Endodermal cell (in vitro differentiated cells): ENCODE measurements at regions not wholly inside any gene's neighbourhood (a gene's known extent, or its start where the extent isn't known, plus 50 kb on each side); places are given as distances from the start of the nearest gene placed in this dataset.

Experiments
- DNase-seq: peaks from one replicate; pipeline ENCODE4 v3.0.0-alpha.2; 2017
- H3K27ac ChIP-seq: 2 replicates; pipeline ENCODE4 v1.5.1; 2013; ENCODE audit warnings: mild to moderate bottlenecking, low read depth, low read length, moderate library complexity
- H3K27me3 ChIP-seq: 2 replicates; pipeline ENCODE4 v1.6.1; 2013; ENCODE audit warnings: mild to moderate bottlenecking, low read length, moderate library complexity; ENCODE audit not compliant: insufficient read depth, control insufficient read depth, poor library complexity, severe bottlenecking
- H3K36me3 ChIP-seq: 2 replicates; pipeline ENCODE4 v1.7.0; 2013; ENCODE audit warnings: mild to moderate bottlenecking, low read length, moderate library complexity; ENCODE audit not compliant: control insufficient read depth, insufficient read depth
- H3K4me1 ChIP-seq: one replicate; pipeline ENCODE4 v1.7.0; 2013; ENCODE audit warnings: low read length; ENCODE audit not compliant: control insufficient read depth, insufficient read depth
- H3K4me3 ChIP-seq: 2 replicates; pipeline ENCODE4 v1.5.1; 2013; ENCODE audit warnings: mild to moderate bottlenecking, low read length, moderate library complexity
- H3K9ac ChIP-seq: 2 replicates; pipeline ENCODE4 v1.6.1; 2013; ENCODE audit warnings: mild to moderate bottlenecking, low read length, moderate library complexity; ENCODE audit not compliant: poor library complexity, severe bottlenecking; ENCODE audit errors: extremely low read depth
- H3K9me3 ChIP-seq: 2 replicates; pipeline ENCODE4 v1.6.1; 2013; ENCODE audit warnings: mild to moderate bottlenecking, low read length, moderate library complexity; ENCODE audit not compliant: control insufficient read depth
- H3K27ac Mint-ChIP-seq: 2 replicates; pipeline ENCODE4 v1.8.0; 2020; ENCODE audit warnings: mixed read lengths
- H3K27me3 Mint-ChIP-seq: 2 replicates; pipeline ENCODE4 v1.8.0; 2021; ENCODE audit warnings: mild to moderate bottlenecking, mixed read lengths; ENCODE audit not compliant: insufficient read depth
- H3K36me3 Mint-ChIP-seq: 2 replicates; pipeline ENCODE4 v1.8.0; 2020; ENCODE audit warnings: low read depth, mixed read lengths
- H3K4me1 Mint-ChIP-seq: 2 replicates; pipeline ENCODE4 v1.8.0; 2020; ENCODE audit warnings: mixed read lengths
- H3K4me3 Mint-ChIP-seq: 2 replicates; pipeline ENCODE4 v1.8.0; 2020; ENCODE audit warnings: mild to moderate bottlenecking, moderate library complexity, mixed read lengths
- H3K9me3 Mint-ChIP-seq: 2 replicates; pipeline ENCODE4 v1.8.0; 2020; ENCODE audit warnings: mild to moderate bottlenecking, mixed read lengths
- CTCF ChIP-seq: fragments of 200-600 bp; sonication (generic); conservative IDR thresholded peaks from 2 replicates; pipeline ENCODE4 v1.5.0; 2021; ENCODE audit warnings: antibody characterized with exemption, mild to moderate bottlenecking
- WGBS, 2 experiments: methylation state at CpG; one replicate each; pipeline versions ENCODE4 v1.1.5 to v1.1.7; 2013; ENCODE audit warnings: missing lambda C conversion rate in 2 of 2, mixed read lengths in 1 of 2; ENCODE audit not compliant: insufficient coverage in 1 of 2, insufficient read length in 1 of 2; 5-methylcytosine and 5-hydroxymethylcytosine counted together

- TF ChIP-seq CTCF, result no peak
- H3K27me3 ChIP-seq, result no peaks in the 10 kb centered on the region
- peaks cover 2% of the 10 kb centered on the region for H3K36me3 Mint-ChIP-seq
- H3K27ac ChIP-seq, result no peak overlapping the region
- no peaks in the 10 kb centered on the region for H3K36me3 ChIP-seq
- H3K4me1 Mint-ChIP-seq, result peaks cover 24% of the 10 kb centered on the region
- H3K27me3 Mint-ChIP-seq, result no peaks in the 10 kb centered on the region
- H3K4me3 Mint-ChIP-seq, result no peak overlapping the region
- peaks cover 27% of the 10 kb centered on the region for H3K9me3 Mint-ChIP-seq
- H3K9me3 ChIP-seq, result peaks cover 9% of the 10 kb centered on the region
- H3K4me3 ChIP-seq, result no peak overlapping the region
- DNase-seq, result no peak
- no peak overlapping the region for H3K27ac Mint-ChIP-seq
- 74 to 82% methylated on average over 3 to 6 of the region's 6 CpGs for WGBS, 2 experiments
- H3K9ac ChIP-seq, result no peak overlapping the region
- H3K4me1 ChIP-seq, result peaks cover 5% of the 10 kb centered on the region
Measured at GRCh38 chr16:51524555-51525373, 373.7 kb upstream of the SALL1 start.

- Mint-ChIP-seq H3K9me3 (peaks cover 29% of the 10 kb centered on the region), H3K4me1 (peaks cover 24% of the 10 kb centered on the region), H3K36me3 (peaks cover 2% of the 10 kb centered on the region), H3K4me3 (no peak overlapping the region), H3K27ac (no peak overlapping the region), H3K27me3 (no peaks in the 10 kb centered on the region)
- Histone ChIP-seq H3K36me3 (no peaks in the 10 kb centered on the region), H3K9me3 (peaks cover 9% of the 10 kb centered on the region), H3K27me3 (no peaks in the 10 kb centered on the region), H3K9ac (no peak overlapping the region), H3K4me1 (peaks cover 5% of the 10 kb centered on the region), H3K4me3 (no peak overlapping the region), H3K27ac (no peak overlapping the region)
- DNase-seq, result no peak
- no peak for TF ChIP-seq CTCF
- WGBS, 2 experiments, result 94 to 100% methylated on average over 2 to 3 of the region's 4 CpGs
Measured at GRCh38 chr16:51524070-51524469, 373.0 kb upstream of the SALL1 start.

GRCh38 chr16:51523400-51523799 is 372.3 kb upstream of the SALL1 start:
- Histone ChIP-seq H3K27ac (no peak overlapping the region), H3K9me3 (peaks cover 9% of the 10 kb centered on the region), H3K27me3 (no peaks in the 10 kb centered on the region), H3K4me3 (no peak overlapping the region), H3K36me3 (no peaks in the 10 kb centered on the region), H3K9ac (no peak overlapping the region), H3K4me1 (peaks cover 5% of the 10 kb centered on the region)
- Mint-ChIP-seq H3K4me3 (no peak overlapping the region), H3K36me3 (peaks cover 2% of the 10 kb centered on the region), H3K4me1 (peaks cover 24% of the 10 kb centered on the region), H3K27ac (no peak overlapping the region), H3K27me3 (no peaks in the 10 kb centered on the region), H3K9me3 (peaks cover 34% of the 10 kb centered on the region)
- no peak for DNase-seq
- 78 to 85% methylated on average over 2 to 3 of the region's 3 CpGs for WGBS, 2 experiments
- TF ChIP-seq CTCF, result no peak
